NCI-H1694 (cell line): ENCODE measurements at regions not wholly inside any gene's neighbourhood (a gene's known extent, or its start where the extent isn't known, plus 50 kb on each side); places are given as distances from the start of the nearest gene placed in this dataset.
"Not testable (repeated sequence)": the region's sequence is repeated elsewhere in the genome, so short reads cannot be mapped to it uniquely, and the experiment has no call there.

Experiments used
- DNase-seq: peaks from one replicate; lab custom pipeline; 2025; lab: John Stamatoyannopoulos, UW

DNA sequence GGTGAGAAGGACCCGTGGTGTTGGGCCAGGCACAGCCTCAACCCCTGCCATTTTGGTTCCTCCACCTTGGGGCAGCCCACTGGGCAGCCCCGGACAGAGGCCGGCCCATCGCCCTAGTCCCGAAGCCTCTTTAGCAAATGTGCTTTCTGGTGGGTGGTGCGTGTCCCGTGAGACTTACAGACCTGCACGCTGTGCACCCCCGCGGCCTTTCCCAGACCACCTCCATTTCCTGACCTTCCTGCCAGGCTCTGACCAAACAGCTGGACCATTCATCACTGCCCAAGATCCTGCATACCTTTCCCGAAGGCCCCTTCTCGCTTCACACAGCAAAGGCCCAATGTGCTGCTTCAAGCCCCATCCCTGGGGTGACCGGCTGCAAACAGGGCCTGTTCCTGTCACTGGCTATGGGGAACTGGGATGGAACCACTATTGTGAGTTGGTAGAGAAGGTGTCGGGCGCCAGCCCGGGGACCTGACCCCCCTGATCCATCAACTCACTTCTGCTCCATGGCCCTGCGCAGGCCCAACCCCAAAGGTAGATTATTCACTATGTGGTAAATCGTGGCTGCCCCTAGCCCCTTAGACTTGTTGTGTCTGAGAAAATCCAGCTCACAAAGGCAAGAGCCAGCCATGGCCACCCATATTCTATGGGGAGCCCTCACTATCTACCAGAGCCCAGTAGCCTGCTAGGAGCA lies 341.0 kb downstream of the EIPR1 start:
- DNase-seq: no peak

DNA sequence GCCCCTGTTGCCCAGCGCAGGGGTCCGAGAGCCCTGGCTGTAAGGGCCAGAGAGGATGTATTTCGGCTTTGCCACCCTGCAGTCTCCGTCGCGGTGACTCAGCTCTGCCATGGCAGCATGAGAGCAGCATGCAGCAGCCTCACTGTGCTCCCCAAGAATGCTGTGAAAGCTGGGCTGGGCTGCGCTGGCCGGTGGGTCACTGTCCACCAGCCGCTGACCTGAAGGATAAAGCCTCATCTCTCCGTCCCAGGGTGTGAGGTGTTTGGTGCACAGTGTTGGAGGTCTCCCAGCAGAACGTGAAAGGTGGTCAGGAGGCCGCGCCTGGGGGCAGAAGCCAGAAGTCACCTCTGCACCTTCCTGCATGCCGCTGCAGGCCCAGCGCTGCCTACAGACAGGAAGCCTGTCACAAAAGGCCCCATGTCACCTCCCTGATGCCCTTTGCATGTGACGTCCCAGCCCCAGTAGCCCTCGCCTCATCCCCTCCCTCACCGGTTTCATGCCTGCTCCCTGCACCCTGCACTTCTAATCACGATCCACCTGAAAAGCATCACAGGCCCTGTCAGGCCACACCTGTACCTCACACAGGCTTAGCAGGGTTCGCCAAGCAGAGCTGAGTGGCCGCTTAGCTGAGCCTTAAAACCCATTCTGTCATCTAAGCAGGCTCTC lies 342.1 kb downstream of the EIPR1 start:
- no peak for DNase-seq

DNA sequence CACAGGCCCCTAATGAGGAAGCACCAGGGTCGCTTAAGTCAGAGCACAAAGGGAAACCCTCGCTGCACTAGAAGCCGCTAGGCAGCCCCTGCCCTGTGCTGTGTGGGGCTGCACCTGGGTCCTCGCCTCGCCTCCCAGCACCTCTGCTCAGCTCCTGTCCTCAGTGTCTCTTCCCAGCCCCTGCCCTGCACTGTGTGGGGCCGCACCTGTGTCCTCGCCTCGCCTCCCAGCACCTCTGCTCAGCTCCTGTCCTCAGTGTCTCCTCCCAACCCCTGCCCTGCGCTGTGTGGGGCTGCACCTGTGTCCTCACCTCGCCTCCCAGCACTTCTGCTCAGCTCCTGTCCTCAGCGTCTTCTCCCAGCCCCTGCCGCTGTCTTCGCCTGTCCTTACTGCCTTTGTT lies 342.8 kb downstream of the EIPR1 start:
- no peak for DNase-seq

DNA sequence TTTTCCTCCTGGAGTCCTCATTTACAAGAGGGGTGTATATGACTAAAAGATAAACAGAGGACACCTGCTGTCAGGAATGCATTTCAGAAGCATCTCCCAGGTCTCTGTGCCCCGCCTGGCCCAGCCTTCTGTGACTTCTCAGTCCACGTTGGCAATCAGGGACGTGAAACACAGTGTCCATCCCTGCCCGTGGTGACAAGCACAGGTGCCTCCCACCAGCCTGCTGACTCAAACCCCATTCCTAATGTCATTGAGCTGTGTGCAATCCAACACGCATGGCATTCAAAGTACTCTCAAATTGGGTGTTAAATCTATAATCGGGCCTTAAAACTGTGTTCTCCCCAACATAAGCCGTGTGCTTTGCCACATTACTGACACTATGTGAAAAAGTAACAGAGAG lies 343.2 kb downstream of the EIPR1 start:
- DNase-seq: no peak

DNA sequence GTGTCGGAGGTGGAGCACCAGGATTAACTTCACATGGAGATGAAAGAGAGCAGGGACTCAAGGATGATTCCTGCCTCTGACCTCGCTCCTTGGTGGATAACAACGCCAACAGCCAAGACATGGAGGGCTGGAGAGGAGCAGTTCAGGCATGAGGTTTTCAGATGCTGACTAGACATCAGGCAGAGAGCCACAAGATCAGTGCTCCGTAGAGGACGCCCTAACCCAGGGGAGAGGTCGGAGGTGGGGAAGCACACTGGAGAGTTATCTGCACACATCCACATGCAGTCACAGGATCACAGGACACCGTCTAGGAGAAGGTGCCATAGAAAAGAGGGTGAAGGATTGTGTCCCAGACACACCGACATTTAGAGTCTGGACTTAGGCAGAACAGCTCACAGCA lies 344.3 kb downstream of the EIPR1 start:
- no peak for DNase-seq

DNA sequence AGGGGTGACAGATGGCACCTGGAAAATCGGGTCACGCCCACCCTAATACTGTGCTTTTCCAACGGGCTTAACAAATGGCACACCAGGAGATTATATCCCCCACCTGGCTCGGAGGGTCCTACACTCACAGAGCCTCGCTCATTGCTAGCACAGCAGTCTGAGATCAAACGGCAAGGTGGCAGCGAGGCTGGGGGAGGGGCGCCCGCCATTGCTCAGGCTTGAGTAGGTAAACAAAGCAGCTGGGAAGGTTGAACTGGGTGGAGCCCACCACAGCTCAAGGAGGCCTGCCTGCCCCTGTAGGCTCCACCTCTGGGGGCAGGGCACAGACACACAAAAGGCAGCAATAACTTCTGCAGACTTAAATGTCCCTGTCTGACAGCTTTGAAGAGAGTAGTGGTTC lies 346.8 kb downstream of the EIPR1 start:
- not testable (repeated sequence) for DNase-seq

DNA sequence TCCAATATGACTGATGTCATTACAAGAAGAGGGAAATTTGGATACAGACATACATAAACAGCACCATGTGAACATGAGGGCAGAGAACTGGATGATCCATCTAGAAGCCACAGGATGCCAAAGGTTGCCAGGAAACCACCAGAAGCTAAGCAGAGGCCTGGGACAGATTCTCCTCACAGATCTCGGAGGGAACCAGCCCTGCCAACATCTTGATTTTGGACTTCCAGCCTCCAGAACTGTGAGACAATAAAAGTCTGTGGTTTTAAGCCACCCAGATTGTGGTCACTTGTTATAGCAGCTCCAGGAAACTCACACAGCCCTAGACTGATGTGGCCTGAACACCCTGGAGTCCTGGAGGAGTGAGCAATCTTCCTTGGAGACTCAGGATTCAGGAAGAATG lies 351.6 kb downstream of the EIPR1 start:
- no peak for DNase-seq

DNA sequence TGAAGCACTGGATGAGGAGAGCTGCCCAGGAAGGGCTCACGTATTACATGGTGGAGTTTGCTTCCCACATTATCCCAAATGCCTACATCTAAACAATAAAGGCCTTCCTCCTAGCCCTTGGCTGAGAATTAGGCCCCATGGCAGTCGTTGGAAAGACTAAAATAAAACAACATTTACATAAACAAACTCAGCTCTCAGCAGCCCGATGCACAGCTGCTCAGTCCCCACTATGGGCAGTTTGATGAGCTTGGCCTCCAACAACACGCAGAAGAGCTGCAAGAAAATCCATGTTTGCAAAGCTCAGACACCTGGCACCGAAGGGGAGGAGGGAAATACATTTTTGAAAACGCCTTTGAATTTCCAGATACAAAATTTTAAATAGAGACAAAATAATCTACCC lies 352.4 kb downstream of the EIPR1 start:
- DNase-seq: no peak

DNA sequence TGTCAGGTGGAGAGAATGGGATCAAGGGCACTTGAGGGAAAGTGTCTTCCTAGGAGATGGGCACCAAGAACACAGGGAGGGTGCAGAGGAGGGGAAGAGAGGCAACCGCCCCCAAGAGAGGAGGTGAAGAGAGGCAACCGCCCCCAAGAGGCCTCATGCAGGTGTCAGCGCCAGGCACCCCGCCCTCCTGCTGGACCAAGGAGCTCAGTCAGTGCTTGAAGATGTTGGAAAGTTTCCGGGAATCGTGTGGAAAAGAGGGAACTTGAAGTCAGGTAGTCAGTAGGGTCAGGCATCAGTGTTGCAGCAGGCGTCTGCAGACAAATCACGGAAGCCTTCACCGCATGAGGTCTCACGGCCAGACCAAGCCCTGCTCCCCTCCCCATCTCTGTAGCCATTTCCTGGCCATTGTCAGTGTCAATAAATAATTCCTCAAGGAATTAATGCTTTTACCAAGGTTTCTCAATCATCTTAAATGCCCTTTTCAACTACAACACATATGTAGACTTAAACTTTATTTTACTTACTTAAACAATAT lies 353.1 kb downstream of the EIPR1 start:
- DNase-seq: no peak

DNA sequence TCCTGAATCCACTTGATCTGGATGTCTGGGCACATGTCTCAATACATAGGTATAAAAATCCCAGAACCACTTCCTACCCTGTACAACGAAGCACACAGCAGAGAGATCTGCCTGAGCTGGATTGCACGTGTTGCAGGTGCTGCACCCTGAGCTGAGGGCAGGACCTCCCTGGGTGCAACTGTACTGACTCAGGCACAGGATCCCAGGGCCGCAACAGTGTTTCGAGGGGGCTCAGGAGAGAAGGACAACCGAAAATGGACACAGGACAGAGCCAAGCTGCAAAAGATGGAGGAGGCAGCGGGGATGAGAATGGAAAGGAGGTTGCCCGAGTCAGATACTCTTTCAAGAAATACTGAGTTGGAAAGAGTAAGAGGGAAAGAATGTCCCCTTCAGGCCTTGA lies 354.1 kb downstream of the EIPR1 start:
- no peak for DNase-seq

DNA sequence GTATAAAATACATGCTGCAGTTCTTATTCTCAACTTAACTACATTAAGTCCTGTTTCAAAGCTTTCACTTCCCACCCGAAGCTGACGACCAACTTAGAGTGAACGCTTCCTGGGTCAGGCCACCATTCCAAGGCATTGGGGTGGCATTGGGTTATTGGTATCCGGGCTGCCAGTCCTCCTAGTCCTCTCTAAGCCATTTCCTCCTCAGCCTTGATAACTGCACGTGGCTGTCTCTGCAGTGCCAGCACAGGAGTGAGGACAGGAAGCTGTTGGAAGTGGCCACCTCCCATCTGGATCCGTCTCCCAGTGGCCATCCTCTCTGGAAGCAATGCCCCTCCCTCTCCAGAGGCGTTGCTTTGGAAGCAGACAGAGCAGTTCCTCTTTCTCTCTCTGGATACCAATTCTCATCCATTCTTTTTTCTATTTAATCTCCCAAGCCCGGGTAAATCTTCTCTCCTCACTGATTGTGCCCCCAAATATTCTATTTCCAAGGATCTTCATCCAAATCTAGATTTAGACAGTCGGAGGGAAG lies 354.7 kb downstream of the EIPR1 start:
- DNase-seq: no peak

DNA sequence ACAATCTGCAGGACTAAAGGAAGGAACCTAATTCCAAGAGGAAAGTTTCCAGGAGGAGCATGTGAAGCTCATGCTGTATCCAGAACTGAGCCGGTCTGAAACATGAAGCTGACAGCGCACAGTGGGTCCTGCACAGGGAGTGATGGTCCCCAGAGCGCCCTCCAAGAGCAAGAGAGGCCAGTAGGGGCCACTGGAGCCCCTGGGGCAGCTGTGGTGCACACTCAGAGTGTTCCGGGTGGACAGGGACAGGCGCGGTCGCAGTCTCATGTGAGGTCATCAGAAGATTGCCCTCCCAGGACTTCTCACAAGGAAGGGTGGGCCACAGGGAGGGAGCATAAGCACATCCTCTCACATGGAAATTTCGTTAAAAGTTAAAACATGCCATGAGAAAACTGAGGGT lies 355.9 kb downstream of the EIPR1 start:
- DNase-seq: no peak

DNA sequence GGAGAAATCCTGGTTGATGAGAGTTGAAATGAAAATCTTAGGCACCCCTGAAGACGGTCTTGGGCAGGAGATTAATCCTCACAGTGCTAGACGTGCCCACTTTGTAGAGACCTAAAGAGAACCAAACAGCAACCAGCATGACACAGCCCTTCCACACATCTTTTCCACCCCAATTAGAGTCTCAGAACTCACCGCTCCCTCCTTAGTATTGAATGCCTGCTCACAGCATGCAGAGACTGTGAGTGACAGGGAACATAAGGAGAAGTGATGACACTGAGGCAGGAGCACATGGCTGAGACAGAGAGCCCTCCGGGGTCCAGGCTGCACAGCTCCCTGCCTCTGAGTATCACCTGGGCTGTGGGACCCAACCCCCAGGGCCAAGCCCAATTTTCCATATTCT lies 367.6 kb downstream of the EIPR1 start:
- no peak for DNase-seq

DNA sequence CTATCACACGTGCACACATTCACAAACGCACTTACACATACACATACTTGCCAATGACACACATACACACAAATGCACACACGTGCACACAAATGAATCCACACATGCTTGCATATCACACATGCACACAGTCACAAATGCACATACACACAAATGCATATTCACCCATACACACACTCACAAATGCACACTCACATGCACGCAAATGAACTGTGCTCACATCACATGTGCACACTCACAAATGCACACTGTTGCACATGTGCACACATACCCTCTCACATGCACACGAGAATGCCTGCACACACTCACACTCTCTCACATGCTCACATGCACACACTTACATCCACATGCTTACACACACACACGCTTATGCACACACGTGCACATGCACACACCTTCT lies 368.1 kb downstream of the EIPR1 start:
- DNase-seq: no peak

DNA sequence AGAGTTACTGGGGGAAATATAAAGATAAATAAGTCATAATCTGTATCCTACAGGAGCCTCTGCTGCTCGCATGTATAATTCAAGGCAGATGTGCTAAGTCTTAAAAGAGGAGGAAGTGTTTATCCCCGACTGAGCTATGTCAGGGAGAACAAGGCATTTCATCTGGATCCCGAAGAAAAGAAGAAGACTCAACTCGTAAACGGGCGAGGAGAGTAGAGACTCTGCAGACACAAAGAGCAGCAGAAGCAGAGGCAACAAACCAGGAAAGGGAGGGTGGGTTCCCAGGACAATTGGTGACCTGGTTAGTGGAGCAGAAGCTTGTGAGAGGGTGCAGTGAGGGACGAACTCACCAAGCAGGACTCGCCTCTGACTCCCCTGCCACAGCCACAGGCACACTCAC lies 368.6 kb downstream of the EIPR1 start:
- no peak for DNase-seq

DNA sequence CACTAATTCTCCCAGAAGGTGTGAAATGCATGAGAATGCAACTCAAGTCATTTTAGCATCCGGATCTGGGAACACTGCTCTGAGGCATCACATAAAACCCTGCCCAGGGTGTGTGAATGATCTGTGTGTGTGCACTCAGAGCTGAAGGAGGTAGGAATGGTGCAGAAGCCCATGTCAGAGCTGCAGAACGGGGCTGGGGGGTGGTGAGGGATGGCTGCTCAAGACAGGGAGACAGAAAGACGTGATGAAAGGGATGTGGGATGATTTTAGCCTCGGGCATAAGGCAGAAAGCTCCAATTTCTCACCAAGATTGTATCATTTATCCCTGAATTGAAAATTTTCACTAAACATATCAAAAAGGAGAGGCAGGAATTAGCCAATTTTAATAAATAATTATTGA lies 369.1 kb downstream of the EIPR1 start:
- no peak for DNase-seq

DNA sequence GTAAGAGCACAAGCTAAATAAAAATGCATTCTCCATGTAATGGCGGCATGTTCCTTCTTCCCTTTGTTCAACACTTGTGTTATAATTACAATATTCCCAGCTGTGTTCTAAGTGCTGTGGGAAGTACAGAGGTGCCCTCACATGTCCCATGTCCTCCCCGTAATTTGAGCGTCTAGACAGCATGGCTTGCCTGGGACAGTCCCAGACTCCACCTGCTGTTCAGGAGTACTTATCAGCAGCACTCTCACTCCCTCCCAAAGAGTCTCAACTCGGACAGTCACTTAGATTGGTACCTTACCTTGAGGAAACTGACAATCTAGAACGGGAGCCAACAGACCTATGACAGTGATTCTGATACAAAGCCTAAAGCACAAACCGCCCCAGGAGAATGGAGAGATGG lies 370.5 kb downstream of the EIPR1 start:
- no peak for DNase-seq

DNA sequence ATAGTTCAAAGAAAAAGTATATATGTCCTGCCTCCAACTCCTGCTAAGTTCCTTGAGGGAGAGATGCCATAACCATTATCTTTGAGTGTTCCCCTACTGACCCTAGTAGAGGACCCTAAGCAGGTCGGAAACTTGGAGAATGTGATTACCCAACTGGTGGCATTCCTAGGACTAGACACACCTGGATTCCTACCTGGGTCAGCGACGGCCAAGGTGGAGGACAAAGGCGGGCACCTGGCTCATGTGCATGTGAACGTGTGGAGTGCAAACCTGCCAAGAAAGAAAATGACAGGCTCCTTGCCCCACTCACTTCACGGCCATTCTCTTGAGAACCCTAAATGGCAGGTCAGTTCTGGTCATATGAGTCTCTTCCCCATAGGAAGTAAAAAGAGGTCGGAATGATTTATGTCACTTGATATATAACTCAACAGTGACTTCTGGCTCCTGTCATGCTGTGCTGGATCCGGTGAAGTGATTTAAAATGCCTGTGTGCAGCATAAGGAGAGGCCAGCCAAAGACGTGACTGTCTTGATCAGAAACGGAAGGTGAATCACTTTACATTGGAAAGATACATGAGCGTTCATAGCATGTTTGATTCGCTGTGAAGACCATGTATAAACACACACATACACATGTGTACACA lies 371.6 kb downstream of the EIPR1 start:
- no peak for DNase-seq

DNA sequence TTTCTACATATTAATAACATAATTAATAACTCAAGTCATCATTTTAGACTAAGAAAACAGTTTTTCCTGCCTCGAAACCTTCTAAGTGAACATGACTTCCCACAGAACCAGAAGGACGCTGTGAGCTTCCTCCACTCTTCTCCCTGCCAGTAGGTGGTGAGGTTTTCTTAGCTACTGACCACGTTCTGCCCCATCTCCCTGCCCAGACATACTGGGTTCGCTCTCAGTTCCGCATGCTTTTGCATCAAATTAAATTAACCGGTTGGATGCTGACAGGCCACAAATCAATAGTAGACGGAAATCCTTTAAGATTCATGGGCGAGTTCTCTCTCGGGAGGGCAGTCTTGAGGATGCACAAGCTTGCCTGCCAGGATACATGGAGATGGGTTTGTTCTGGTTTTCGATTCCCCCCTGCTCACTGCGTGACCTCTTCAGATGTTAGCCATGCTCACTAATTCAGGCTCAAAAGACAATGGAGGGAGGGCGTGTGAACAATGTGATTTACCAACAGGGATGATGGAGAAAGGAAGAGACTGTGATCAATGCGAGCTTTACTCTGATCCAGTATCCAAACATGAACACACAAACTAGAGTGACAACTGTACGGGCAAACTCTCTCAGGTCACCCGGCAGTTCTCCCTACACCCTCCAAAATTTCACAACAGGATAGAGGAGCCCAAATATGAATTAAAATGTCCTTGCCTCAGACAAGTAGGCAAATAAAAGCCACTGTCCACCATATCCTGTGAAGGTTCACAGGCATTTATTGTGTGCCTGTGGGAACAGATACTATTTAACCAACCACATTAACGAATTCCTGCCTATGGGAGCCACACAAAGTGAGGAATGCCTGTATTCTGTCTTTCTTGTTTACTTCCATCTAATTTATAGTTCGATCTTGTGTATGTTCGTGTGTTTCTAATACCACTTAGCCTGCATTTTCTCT lies 375.7 kb downstream of the EIPR1 start:
- no peak for DNase-seq

DNA sequence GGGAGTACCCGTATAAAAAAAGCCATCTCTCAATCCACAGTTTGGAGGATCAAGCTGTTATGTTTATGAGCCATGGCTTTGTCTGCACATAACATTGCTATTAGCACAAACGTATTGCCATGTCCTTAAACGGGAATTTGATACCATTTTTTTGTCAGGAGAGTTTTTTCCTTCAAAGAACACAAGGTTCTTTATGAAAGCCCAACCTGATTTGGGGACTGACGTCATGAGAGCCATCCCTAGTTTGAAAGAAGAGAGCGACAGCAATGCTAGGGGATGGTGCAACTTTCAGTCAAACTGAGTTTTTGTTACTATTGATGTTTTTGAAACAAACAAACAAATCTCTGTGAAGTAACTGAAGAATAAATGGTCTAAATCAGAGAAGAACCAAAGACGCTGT lies 376.6 kb downstream of the EIPR1 start:
- DNase-seq: no peak

DNA sequence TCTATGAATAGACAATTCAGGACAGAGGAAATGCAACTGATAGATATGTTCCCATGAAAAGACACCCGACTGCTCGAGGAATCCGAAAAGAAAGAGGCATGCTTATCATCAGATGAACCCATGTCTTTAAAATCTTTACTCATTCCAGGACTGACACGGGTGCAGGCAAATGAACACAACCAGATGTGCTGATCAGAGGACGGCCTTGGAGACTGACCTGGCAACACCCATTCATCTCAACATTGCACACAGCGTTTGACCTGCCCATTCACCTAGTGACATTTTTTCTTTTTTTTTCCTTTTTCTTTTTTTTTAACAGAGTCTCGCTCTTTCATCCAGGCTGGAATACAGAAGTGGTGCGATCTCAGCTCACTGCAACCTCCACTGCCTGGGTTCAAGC lies 377.5 kb downstream of the EIPR1 start:
- no peak for DNase-seq

DNA sequence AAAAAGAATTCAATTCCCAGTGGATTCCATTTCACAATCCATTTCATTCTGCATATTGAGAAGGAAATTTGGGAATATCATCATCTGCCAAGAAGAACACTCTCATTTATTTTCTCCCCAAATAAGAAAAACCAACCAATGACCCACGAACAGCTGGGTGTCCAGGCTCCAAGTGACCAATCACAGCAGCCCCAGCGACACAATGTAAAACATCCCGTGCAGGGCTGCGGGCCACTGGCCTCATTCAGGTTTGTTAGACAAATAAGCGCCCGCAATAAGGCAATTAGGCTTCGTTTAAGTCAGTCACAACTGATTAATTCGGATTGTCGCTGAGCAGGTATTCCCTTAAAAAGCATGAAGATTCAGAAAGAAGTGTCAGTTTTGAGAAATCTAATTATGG lies 378.6 kb downstream of the EIPR1 start:
- DNase-seq: no peak
